Neuronal stem cell (in vitro differentiated cells): ENCODE measurements at regions not wholly inside any gene's neighbourhood (a gene's known extent, or its start where the extent isn't known, plus 50 kb on each side); places are given as distances from the start of the nearest gene placed in this dataset.

Experiments
- DNase-seq: peaks from one replicate; pipeline ENCODE4 v3.0.0-alpha.2; 2013; ENCODE audit warnings: low spot score
- H2AFZ ChIP-seq: one replicate; pipeline ENCODE4 v1.6.1; 2013; ENCODE audit warnings: mild to moderate bottlenecking, low read length, inconsistent platforms
- H2AK5ac ChIP-seq: 2 replicates; pipeline ENCODE4 v1.6.1; 2013; ENCODE audit warnings: low read depth, mild to moderate bottlenecking, inconsistent platforms, low read length, moderate library complexity, mixed read lengths
- H2BK120ac ChIP-seq: 2 replicates; pipeline ENCODE4 v1.6.1; 2013; ENCODE audit warnings: low read depth, mild to moderate bottlenecking, inconsistent platforms, low read length, moderate library complexity, mixed read lengths
- H2BK12ac ChIP-seq: one replicate; pipeline ENCODE4 v1.6.1; 2013; ENCODE audit warnings: low read length, inconsistent platforms
- H2BK15ac ChIP-seq: 2 replicates; pipeline ENCODE4 v1.6.1; 2013; ENCODE audit warnings: mild to moderate bottlenecking, low read length, inconsistent platforms, mixed read lengths
- H2BK5ac ChIP-seq: one replicate; pipeline ENCODE4 v1.6.1; 2013; ENCODE audit warnings: inconsistent platforms, mild to moderate bottlenecking, low read length, moderate library complexity
- H3K14ac ChIP-seq: one replicate; pipeline ENCODE4 v1.6.1; 2013; ENCODE audit warnings: low read length, inconsistent platforms
- H3K18ac ChIP-seq: 2 replicates; pipeline ENCODE4 v1.6.1; 2013; ENCODE audit warnings: low read length, inconsistent platforms
- H3K23ac ChIP-seq: 2 replicates; pipeline ENCODE4 v1.6.1; 2013; ENCODE audit warnings: low read depth, mild to moderate bottlenecking, mixed read lengths, low read length, inconsistent platforms; ENCODE audit not compliant: poor library complexity
- H3K27ac ChIP-seq: replicated peaks from 3 replicates; pipeline ENCODE4 v1.5.1; 2013; ENCODE audit warnings: low read length, inconsistent platforms
- H3K27me3 ChIP-seq, 3 experiments: 2 replicates each; pipeline ENCODE4 v1.6.1; 2013; ENCODE audit warnings: low read length in 3 of 3, mild to moderate bottlenecking in 2 of 3, inconsistent platforms in 1 of 3, low read depth in 1 of 3, mixed read lengths in 1 of 3, moderate library complexity in 1 of 3; ENCODE audit not compliant: control insufficient read depth in 3 of 3, insufficient read depth in 3 of 3
- H3K36me3 ChIP-seq, 2 donors: replicated peaks in 1 of 2; 2 replicates each; pipeline ENCODE4 v1.6.1; 2013; ENCODE audit warnings: low read length in 2 of 2; ENCODE audit not compliant: control insufficient read depth in 2 of 2, insufficient read depth in 2 of 2
- H3K4ac ChIP-seq: 2 replicates; pipeline ENCODE4 v1.6.1; 2013; ENCODE audit warnings: inconsistent platforms, mild to moderate bottlenecking, low read length, moderate library complexity
- H3K4me1 ChIP-seq, 2 donors: 1 replicate in 1 of 2; 2 replicates in 1 of 2; pipeline ENCODE4 v1.6.1; 2013; ENCODE audit warnings: low read length in 2 of 2, low read depth in 1 of 2; ENCODE audit not compliant: control insufficient read depth in 2 of 2, insufficient read depth in 1 of 2
- H3K4me2 ChIP-seq: one replicate; pipeline ENCODE4 v1.6.1; 2013; ENCODE audit warnings: mild to moderate bottlenecking, low read length, inconsistent platforms; ENCODE audit not compliant: insufficient read depth, poor library complexity, severe bottlenecking
- H3K4me3 ChIP-seq, 2 donors: 2 replicates each; pipeline ENCODE4 v1.5.1; 2013; ENCODE audit warnings: low read length in 2 of 2, mild to moderate bottlenecking in 2 of 2, inconsistent platforms in 1 of 2, moderate library complexity in 1 of 2
- H3K79me1 ChIP-seq: one replicate; pipeline ENCODE4 v1.6.1; 2013; ENCODE audit warnings: low read depth, mild to moderate bottlenecking, inconsistent platforms, low read length, moderate library complexity
- H3K9ac ChIP-seq: one replicate; pipeline ENCODE4 v1.6.1; 2013; ENCODE audit warnings: mild to moderate bottlenecking, low read depth, low read length, inconsistent platforms; ENCODE audit not compliant: poor library complexity
- H3K9me3 ChIP-seq, 2 donors: replicated peaks in 1 of 2; 2 replicates each; pipeline versions ENCODE3 to v1.6.1; 2013; ENCODE audit warnings: low read length in 2 of 2, mild to moderate bottlenecking in 2 of 2, inconsistent platforms in 1 of 2, low read depth in 1 of 2, mixed read lengths in 1 of 2, moderate library complexity in 1 of 2; ENCODE audit not compliant: control insufficient read depth in 2 of 2, insufficient read depth in 1 of 2
- H4K8ac ChIP-seq: one replicate; pipeline ENCODE4 v1.6.1; 2013; ENCODE audit warnings: low read depth, mild to moderate bottlenecking, inconsistent platforms, low read length, moderate library complexity
- H4K91ac ChIP-seq: one replicate; pipeline ENCODE4 v1.6.1; 2013; ENCODE audit warnings: low read length, low read depth, mild to moderate bottlenecking, inconsistent platforms; ENCODE audit not compliant: poor library complexity
- WGBS, 2 donors: extraction: QIAGEN DNeasy Blood & Tissue Kit; methylation state at CpG; one replicate each; pipeline ENCODE4 v1.1.7; 2013; ENCODE audit warnings: missing lambda C conversion rate in 2 of 2, mixed read lengths in 1 of 2; ENCODE audit not compliant: insufficient read length in 2 of 2, insufficient replicate concordance in 1 of 2; ENCODE audit errors: extremely low coverage in 2 of 2; 5-methylcytosine and 5-hydroxymethylcytosine counted together

GRCh38 chr5:29930316-29930715 is 1263.2 kb upstream of the CDH6 start:
- Histone ChIP-seq H3K9me3 (no peaks in the 10 kb centered on the region), H3K18ac (no peak overlapping the region), H3K27me3 (no peaks in the 10 kb centered on the region), H3K4me3 (no peak overlapping the region), H2BK5ac (no peak overlapping the region), H2BK12ac (no peak overlapping the region), H3K4ac (no peak overlapping the region), H4K91ac (no peak overlapping the region), H2BK15ac (no peak overlapping the region), H2AFZ (no peak overlapping the region), H4K8ac (no peak overlapping the region), H2AK5ac (no peak overlapping the region), H2BK120ac (no peak overlapping the region), H3K14ac (no peak overlapping the region), H3K9ac (no peak overlapping the region), H3K79me1 (no peaks in the 10 kb centered on the region), H3K4me1 (no peaks in the 10 kb centered on the region), H3K23ac (no peak overlapping the region), H3K27ac (no peak overlapping the region), H3K36me3 (no peaks in the 10 kb centered on the region), H3K4me2 (no peak overlapping the region)
- no peak for DNase-seq
- no CpG with 5 or more reads among the region's 3 CpGs for WGBS, 2 donors

GRCh38 chr5:29924107-29924506 is 1269.4 kb upstream of the CDH6 start:
- H3K36me3 ChIP-seq, result no peaks in the 10 kb centered on the region
- no peaks in the 10 kb centered on the region for H3K4me1 ChIP-seq
- H3K9me3 ChIP-seq, result no peaks in the 10 kb centered on the region
- no CpG with 5 or more reads among the region's 2 CpGs for WGBS, 2 donors
- H3K23ac ChIP-seq, result no peak overlapping the region
- no peak overlapping the region for H2BK12ac ChIP-seq
- H2BK120ac ChIP-seq, result no peak overlapping the region
- no peak overlapping the region for H2AK5ac ChIP-seq
- no peak for DNase-seq
- H3K27ac ChIP-seq, result no peak overlapping the region
- no peak overlapping the region for H3K4me3 ChIP-seq
- H3K14ac ChIP-seq, result no peak overlapping the region
- H3K4me2 ChIP-seq, result no peak overlapping the region
- no peaks in the 10 kb centered on the region for H3K79me1 ChIP-seq
- no peak overlapping the region for H2BK5ac ChIP-seq
- no peaks in the 10 kb centered on the region for H3K27me3 ChIP-seq
- H4K91ac ChIP-seq, result no peak overlapping the region
- H4K8ac ChIP-seq, result no peak overlapping the region
- H2AFZ ChIP-seq, result no peak overlapping the region
- H2BK15ac ChIP-seq, result no peak overlapping the region
- H3K4ac ChIP-seq, result no peak overlapping the region
- no peak overlapping the region for H3K18ac ChIP-seq
- H3K9ac ChIP-seq, result no peak overlapping the region

- no peak overlapping the region for H4K8ac ChIP-seq
- no peaks in the 10 kb centered on the region for H3K79me1 ChIP-seq
- no peaks in the 10 kb centered on the region for H3K4me1 ChIP-seq
- no peak for DNase-seq
- no peak overlapping the region for H3K14ac ChIP-seq
- no peak overlapping the region for H3K4ac ChIP-seq
- no peaks in the 10 kb centered on the region for H3K9me3 ChIP-seq
- no peaks in the 10 kb centered on the region for H3K27me3 ChIP-seq
- no CpG with 5 or more reads among the region's 15 CpGs for WGBS, 2 donors
- no peak overlapping the region for H2AK5ac ChIP-seq
- H3K36me3 ChIP-seq, result no peaks in the 10 kb centered on the region
- no peak overlapping the region for H2AFZ ChIP-seq
- no peak overlapping the region for H2BK15ac ChIP-seq
- no peak overlapping the region for H3K4me2 ChIP-seq
- no peak overlapping the region for H3K9ac ChIP-seq
- H4K91ac ChIP-seq, result no peak overlapping the region
- H2BK5ac ChIP-seq, result no peak overlapping the region
- H2BK120ac ChIP-seq, result no peak overlapping the region
- H3K4me3 ChIP-seq, result no peak overlapping the region
- no peak overlapping the region for H2BK12ac ChIP-seq
- no peak overlapping the region for H3K27ac ChIP-seq
- no peak overlapping the region for H3K18ac ChIP-seq
- no peak overlapping the region for H3K23ac ChIP-seq
These were observed 1287.7 kb upstream of the CDH6 start for GRCh38 chr5:29905626-29906353.

GRCh38 chr5:29902859-29903258 is 1290.6 kb upstream of the CDH6 start:
- no CpG with 5 or more reads among the region's 2 CpGs for WGBS, 2 donors
- H4K91ac ChIP-seq, result no peak overlapping the region
- H3K18ac ChIP-seq, result no peak overlapping the region

More at GRCh38 chr5:29902859-29903258, 1290.6 kb upstream of the CDH6 start:
- Histone ChIP-seq H3K27me3 (no peaks in the 10 kb centered on the region), H3K4me1 (no peaks in the 10 kb centered on the region), H3K4ac (no peak overlapping the region), H3K4me3 (no peak overlapping the region), H2BK12ac (no peak overlapping the region), H2BK120ac (no peak overlapping the region), H2BK15ac (no peak overlapping the region), H3K27ac (no peak overlapping the region), H2AK5ac (no peak overlapping the region), H3K9me3 (no peaks in the 10 kb centered on the region), H4K8ac (no peak overlapping the region), H3K36me3 (no peaks in the 10 kb centered on the region), H3K14ac (no peak overlapping the region), H2BK5ac (no peak overlapping the region), H3K23ac (no peak overlapping the region), H3K4me2 (no peak overlapping the region), H3K9ac (no peak overlapping the region), H3K79me1 (no peaks in the 10 kb centered on the region), H2AFZ (no peak overlapping the region)
- DNase-seq, result no peak
